ENCODE measurements at regions not wholly inside any gene's neighbourhood (a gene's known extent, or its start where the extent isn't known, plus 50 kb on each side); places are given as distances from the start of the nearest gene placed in this dataset.

DNA sequence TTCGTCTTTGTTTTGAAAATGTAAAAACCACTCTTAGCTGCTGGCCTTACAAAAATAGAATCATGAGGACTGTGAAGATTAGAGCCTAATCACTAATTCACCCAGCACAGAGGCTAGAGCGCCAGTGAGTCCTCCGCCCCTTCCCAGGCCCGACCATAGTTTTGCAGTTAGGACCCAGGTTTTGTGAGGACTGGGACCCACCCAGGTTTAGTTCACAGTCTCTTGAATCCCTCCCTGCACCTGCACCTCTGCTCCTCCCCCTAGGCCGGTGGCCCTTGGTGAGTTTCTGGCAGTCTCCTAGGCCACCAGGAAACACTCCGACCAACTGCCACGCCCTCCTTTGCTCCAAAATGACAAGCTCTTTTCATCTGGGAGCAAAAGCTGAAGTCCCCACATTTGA lies 136.0 kb upstream of the CCDC54 start:
- H3K4me1 ChIP-seq (ENCODE audit: insufficient read depth, low read length, poor library complexity, severe bottlenecking), result peaks cover 28% of the 10 kb centered on the region
- H3F3A ChIP-seq (ENCODE audit: low read depth), result no peaks in the 10 kb centered on the region
- H3K4me2 ChIP-seq (ENCODE audit: low read depth, low read length, poor library complexity, severe bottlenecking), result peak overlapping the region; percentile 98
- no peaks in the 10 kb centered on the region for H3K36me3 ChIP-seq (ENCODE audit: insufficient read depth, low read length)
- no peaks in the 10 kb centered on the region for H3K27me3 ChIP-seq (ENCODE audit: insufficient read depth, low read length, poor library complexity, severe bottlenecking)
- H3K9me3 ChIP-seq (ENCODE audit: insufficient read depth, low read depth, low read length), result no peaks in the 10 kb centered on the region
- H3K9ac ChIP-seq (ENCODE audit: low read depth, low read length, poor library complexity, severe bottlenecking), result peak overlapping the region; percentile 81
- H2AFZ ChIP-seq (ENCODE audit: low read length), result peak overlapping the region; percentile 98
- TF ChIP-seq, protein P1, sequence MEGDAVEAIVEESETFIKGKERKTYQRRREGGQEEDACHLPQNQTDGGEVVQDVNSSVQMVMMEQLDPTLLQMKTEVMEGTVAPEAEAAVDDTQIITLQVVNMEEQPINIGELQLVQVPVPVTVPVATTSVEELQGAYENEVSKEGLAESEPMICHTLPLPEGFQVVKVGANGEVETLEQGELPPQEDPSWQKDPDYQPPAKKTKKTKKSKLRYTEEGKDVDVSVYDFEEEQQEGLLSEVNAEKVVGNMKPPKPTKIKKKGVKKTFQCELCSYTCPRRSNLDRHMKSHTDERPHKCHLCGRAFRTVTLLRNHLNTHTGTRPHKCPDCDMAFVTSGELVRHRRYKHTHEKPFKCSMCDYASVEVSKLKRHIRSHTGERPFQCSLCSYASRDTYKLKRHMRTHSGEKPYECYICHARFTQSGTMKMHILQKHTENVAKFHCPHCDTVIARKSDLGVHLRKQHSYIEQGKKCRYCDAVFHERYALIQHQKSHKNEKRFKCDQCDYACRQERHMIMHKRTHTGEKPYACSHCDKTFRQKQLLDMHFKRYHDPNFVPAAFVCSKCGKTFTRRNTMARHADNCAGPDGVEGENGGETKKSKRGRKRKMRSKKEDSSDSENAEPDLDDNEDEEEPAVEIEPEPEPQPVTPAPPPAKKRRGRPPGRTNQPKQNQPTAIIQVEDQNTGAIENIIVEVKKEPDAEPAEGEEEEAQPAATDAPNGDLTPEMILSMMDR (conservative IDR thresholded peaks at IDR 0.05; ENCODE audit: low read length), result no peak
- peak overlapping the region; percentile 98 for H3K4me3 ChIP-seq (ENCODE audit: low read length, poor library complexity, severe bottlenecking)
- H3K79me2 ChIP-seq (ENCODE audit: insufficient read depth, low read length), result peaks cover 6% of the 10 kb centered on the region; the same call in 1 of the 2 replicates
- no peaks in the 10 kb centered on the region for H4K20me1 ChIP-seq (ENCODE audit: insufficient read depth, low read length, poor library complexity, severe bottlenecking)
- no peaks in the 10 kb centered on the region for H3K9me2 ChIP-seq (replicated peaks; ENCODE audit: low read depth, low read length)

DNA sequence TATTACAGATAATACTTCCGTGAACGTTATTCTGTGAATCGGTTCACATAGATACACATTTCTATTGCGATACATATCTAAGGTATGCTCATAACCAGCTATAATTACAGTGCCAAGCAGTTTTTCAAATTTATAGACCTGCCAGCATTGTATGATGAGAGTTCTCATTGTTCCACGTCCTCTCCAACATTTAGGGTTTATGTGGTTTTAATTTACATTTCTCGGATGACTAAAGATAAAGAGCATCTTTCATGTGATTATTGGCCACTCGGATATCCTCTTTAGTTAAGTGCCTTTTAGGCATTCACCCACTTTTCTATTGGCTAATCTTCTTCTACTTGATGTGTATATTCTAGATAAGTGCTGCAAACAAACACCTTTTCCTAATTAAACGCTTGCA lies 134.7 kb upstream of the CCDC54 start:
- no peak overlapping the region for H3K4me3 ChIP-seq (ENCODE audit: low read length, poor library complexity, severe bottlenecking)
- H3K9me2 ChIP-seq (replicated peaks; ENCODE audit: low read depth, low read length), result no peaks in the 10 kb centered on the region
- H3F3A ChIP-seq (ENCODE audit: low read depth), result no peaks in the 10 kb centered on the region
- H3K4me2 ChIP-seq (ENCODE audit: low read depth, low read length, poor library complexity, severe bottlenecking), result peak overlapping the region; percentile 98
- peaks cover 6% of the 10 kb centered on the region; the same call in 1 of the 2 replicates for H3K79me2 ChIP-seq (ENCODE audit: insufficient read depth, low read length)
- no peak overlapping the region for H3K9ac ChIP-seq (ENCODE audit: low read depth, low read length, poor library complexity, severe bottlenecking)
- H3K27me3 ChIP-seq (ENCODE audit: insufficient read depth, low read length, poor library complexity, severe bottlenecking), result no peaks in the 10 kb centered on the region
- H3K9me3 ChIP-seq (ENCODE audit: insufficient read depth, low read depth, low read length), result no peaks in the 10 kb centered on the region
- peaks cover 28% of the 10 kb centered on the region for H3K4me1 ChIP-seq (ENCODE audit: insufficient read depth, low read length, poor library complexity, severe bottlenecking)
- H4K20me1 ChIP-seq (ENCODE audit: insufficient read depth, low read length, poor library complexity, severe bottlenecking), result no peaks in the 10 kb centered on the region
- no peaks in the 10 kb centered on the region for H3K36me3 ChIP-seq (ENCODE audit: insufficient read depth, low read length)
- no peak overlapping the region for H2AFZ ChIP-seq (ENCODE audit: low read length)
- TF ChIP-seq, protein P1 (conservative IDR thresholded peaks at IDR 0.05; ENCODE audit: low read length), result no peak
- no peak for TF ChIP-seq EZH2phosphoT487 (IDR thresholded peaks at IDR 0.05; ENCODE audit: borderline replicate concordance)

DNA sequence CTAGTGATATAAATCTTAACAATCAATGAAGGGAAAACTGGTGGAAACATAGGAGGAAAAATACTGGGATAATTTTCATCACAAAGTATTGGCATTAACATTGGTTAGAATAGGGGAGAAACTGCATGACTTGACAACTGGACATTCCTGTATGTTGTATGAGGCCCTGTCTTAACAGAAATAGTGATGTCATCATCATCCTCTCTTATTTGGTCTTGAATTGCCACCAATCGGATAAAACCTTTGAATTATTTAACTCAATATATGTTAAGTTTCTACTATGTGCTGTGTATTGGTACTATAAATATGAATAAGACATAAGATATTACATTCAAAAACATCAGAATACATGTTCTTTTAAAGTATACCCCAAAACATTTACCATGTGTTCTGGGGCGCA lies 130.1 kb upstream of the CCDC54 start:
- no peaks in the 10 kb centered on the region for H3K9me2 ChIP-seq (replicated peaks; ENCODE audit: low read depth, low read length)
- TF ChIP-seq, protein P1 (conservative IDR thresholded peaks at IDR 0.05; ENCODE audit: low read length), result no peak
- no peak for TF ChIP-seq EZH2phosphoT487 (IDR thresholded peaks at IDR 0.05; ENCODE audit: borderline replicate concordance)
- H3K4me1 ChIP-seq (ENCODE audit: insufficient read depth, low read length, poor library complexity, severe bottlenecking), result peaks cover 9% of the 10 kb centered on the region
- no peak overlapping the region for H3K9ac ChIP-seq (ENCODE audit: low read depth, low read length, poor library complexity, severe bottlenecking)
- H3K4me2 ChIP-seq (ENCODE audit: low read depth, low read length, poor library complexity, severe bottlenecking), result no peak overlapping the region
- H3K36me3 ChIP-seq (ENCODE audit: insufficient read depth, low read length), result no peaks in the 10 kb centered on the region
- no peaks in the 10 kb centered on the region for H4K20me1 ChIP-seq (ENCODE audit: insufficient read depth, low read length, poor library complexity, severe bottlenecking)
- H3F3A ChIP-seq (ENCODE audit: low read depth), result no peaks in the 10 kb centered on the region
- no peaks in the 10 kb centered on the region for H3K79me2 ChIP-seq (ENCODE audit: insufficient read depth, low read length)
- no peak overlapping the region for H3K4me3 ChIP-seq (ENCODE audit: low read length, poor library complexity, severe bottlenecking)
- H2AFZ ChIP-seq (ENCODE audit: low read length), result no peak overlapping the region
- no peaks in the 10 kb centered on the region for H3K9me3 ChIP-seq (ENCODE audit: insufficient read depth, low read depth, low read length)
- no peaks in the 10 kb centered on the region for H3K27me3 ChIP-seq (ENCODE audit: insufficient read depth, low read length, poor library complexity, severe bottlenecking)
